Adrenal gland (tissue), 5 donors: ENCODE measurements at regions not wholly inside any gene's neighbourhood (a gene's known extent, or its start where the extent isn't known, plus 50 kb on each side); places are given as distances from the start of the nearest gene placed in this dataset.

ENCODE experiments used
- POLR2A ChIP-seq, 2 donors: fragments of 450-650 bp; IDR thresholded peaks; one replicate each; pipeline ENCODE4 v1.6.1; 2017; ENCODE audit warnings: antibody characterized with exemption in 2 of 2, mild to moderate bottlenecking in 2 of 2, moderate library complexity in 1 of 2
- TF ChIP-seq, protein P1 (sequence below), 6 experiments: fragments of 450-650 bp in 4 of 6; fragments of 200-600 bp in 2 of 6; sonication (generic) in 1 of 6; IDR thresholded peaks; 1 replicate in 5 of 6; 2 replicates in 1 of 6; pipeline versions ENCODE4 v1.5.1 to v1.8.0; 2016 to 2021; ENCODE audit warnings: antibody characterized with exemption in 6 of 6, mild to moderate bottlenecking in 2 of 6, moderate library complexity in 1 of 6
- donor health status: DM: no; HTN: no; CAD: no.

DNA sequence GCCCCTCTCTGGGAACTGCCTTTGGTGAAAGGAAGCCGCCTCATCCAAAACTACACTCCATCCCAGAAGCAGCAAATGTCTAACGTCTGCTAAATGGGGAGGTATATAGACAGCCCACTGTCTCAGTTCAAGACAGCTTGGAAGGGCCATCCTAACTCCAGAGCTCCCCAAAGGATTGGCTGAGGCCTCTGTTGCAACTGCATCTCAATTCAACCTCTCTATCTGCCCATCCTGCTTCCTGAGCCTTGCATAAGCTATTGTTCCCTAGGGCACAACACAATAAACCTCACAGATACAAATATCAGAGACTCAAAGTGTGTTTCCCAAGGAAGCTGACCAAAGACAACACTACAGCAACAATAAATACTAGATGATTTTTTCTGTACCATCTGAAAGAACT, 495.2 kb upstream of the SOX5 start:
- TF ChIP-seq, protein P1, sequence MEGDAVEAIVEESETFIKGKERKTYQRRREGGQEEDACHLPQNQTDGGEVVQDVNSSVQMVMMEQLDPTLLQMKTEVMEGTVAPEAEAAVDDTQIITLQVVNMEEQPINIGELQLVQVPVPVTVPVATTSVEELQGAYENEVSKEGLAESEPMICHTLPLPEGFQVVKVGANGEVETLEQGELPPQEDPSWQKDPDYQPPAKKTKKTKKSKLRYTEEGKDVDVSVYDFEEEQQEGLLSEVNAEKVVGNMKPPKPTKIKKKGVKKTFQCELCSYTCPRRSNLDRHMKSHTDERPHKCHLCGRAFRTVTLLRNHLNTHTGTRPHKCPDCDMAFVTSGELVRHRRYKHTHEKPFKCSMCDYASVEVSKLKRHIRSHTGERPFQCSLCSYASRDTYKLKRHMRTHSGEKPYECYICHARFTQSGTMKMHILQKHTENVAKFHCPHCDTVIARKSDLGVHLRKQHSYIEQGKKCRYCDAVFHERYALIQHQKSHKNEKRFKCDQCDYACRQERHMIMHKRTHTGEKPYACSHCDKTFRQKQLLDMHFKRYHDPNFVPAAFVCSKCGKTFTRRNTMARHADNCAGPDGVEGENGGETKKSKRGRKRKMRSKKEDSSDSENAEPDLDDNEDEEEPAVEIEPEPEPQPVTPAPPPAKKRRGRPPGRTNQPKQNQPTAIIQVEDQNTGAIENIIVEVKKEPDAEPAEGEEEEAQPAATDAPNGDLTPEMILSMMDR (IDR thresholded peaks at IDR 0.05) = no peak
- TF ChIP-seq POLR2A (IDR thresholded peaks at IDR 0.05) = no peak
